Heart right ventricle (tissue), 16 donors: ENCODE measurements at regions not wholly inside any gene's neighbourhood (a gene's known extent, or its start where the extent isn't known, plus 50 kb on each side); places are given as distances from the start of the nearest gene placed in this dataset.

Experiments
- ATAC-seq, 8 donors: fragments of 200-7000 bp; cut with Tn5 transposase; one replicate each; pipeline ENCODE4 v1.9.1; 2020; ENCODE audit warnings: mild to moderate bottlenecking in 8 of 8, moderate library complexity in 8 of 8, moderate number of reproducible peaks in 1 of 8
- DNase-seq, 2 donors: peaks; one replicate each; pipeline ENCODE4 v3.0.0-alpha.2; 2020
- H3K27ac ChIP-seq, 10 donors: fragments of 200-600 bp; sonication (generic) in 2 of 10; one replicate each; pipeline versions ENCODE4 v1.5.0 to v1.8.0; 2020 to 2022; ENCODE audit warnings: mild to moderate bottlenecking in 3 of 10
- H3K27me3 ChIP-seq, 7 donors: fragments of 200-600 bp; one replicate each; pipeline ENCODE4 v1.8.0; 2021 to 2022; ENCODE audit warnings: mild to moderate bottlenecking in 2 of 7
- H3K36me3 ChIP-seq, 9 donors: fragments of 200-600 bp; sonication (generic) in 1 of 9; one replicate each; pipeline versions ENCODE4 v1.5.0 to v1.8.0; 2020 to 2022; ENCODE audit warnings: mild to moderate bottlenecking in 2 of 9
- H3K4me1 ChIP-seq, 9 donors: fragments of 200-600 bp; sonication (generic) in 1 of 9; one replicate each; pipeline versions ENCODE4 v1.5.0 to v1.8.0; 2020 to 2022; ENCODE audit warnings: mild to moderate bottlenecking in 4 of 9
- H3K4me3 ChIP-seq, 10 donors: fragments of 200-600 bp; sonication (generic) in 2 of 10; one replicate each; pipeline versions ENCODE4 v1.5.0 to v1.8.0; 2020 to 2022; ENCODE audit warnings: mild to moderate bottlenecking in 7 of 10, moderate library complexity in 2 of 10
- H3K9me3 ChIP-seq, 11 donors: fragments of 200-600 bp in 10 of 11; sonication (generic) in 2 of 11; one replicate each; pipeline versions ENCODE4 v1.5.0 to v1.8.0; 2013 to 2022; ENCODE audit warnings: mild to moderate bottlenecking in 2 of 11, control low read depth in 1 of 11, moderate library complexity in 1 of 11
- CTCF ChIP-seq, 9 donors: fragments of 200-600 bp; sonication (generic) in 2 of 9; IDR thresholded peaks; one replicate each; pipeline versions ENCODE4 v1.5.0 to v1.8.0; 2021 to 2022; ENCODE audit warnings: antibody characterized with exemption in 9 of 9, mild to moderate bottlenecking in 5 of 9, moderate library complexity in 1 of 9
- WGBS, 2 donors: extraction: QIAGEN DNeasy Blood & Tissue Kit; methylation state at CpG; one replicate each; pipeline ENCODE4 v1.1.7; 2013; ENCODE audit warnings: inconsistent platforms in 1 of 2; 5-methylcytosine and 5-hydroxymethylcytosine counted together
- intact Hi-C, 10 donors: fragments of 100-400 bp; cut with DNase I; formaldehyde crosslinking; loops; one replicate each; pipeline versions ENCODE4 v1.11.1 to v1.14.2; 2022
- donor health status: Arrhythmogenic right ventricular cardiomyopathy.
- donor health status: ischemic (EF 13 %, LVEDD 7.1; RV severe dilation, severe dysfunction).
- donor health status: healthy with polysubstance abuse.
- donor health status: DM: no; HTN: yes; CAD: no.
- donor health status: DM: no; HTN: no; CAD: no.
- donor health status: ischemic (EF 25% LVEDD 6.9; RV normal size, moderate dysfunction).
- donor health status: ischemic (EF 25% LVEDD 5.7; RV mildly dilated, moderate dysfunction).
- donor health status: healthy.
- donor health status: DM: yes; HTN: yes; CAD: no.
- donor health status: Ischemic cardiomyopathy.
- donor health status: ischemic (EF 35%, LVEDD 5.7; RV mildly dilated, moderate dysfunction).
- donor health status: nonischemic (EF 11% LVEDD 7.7; RV severe dilation, severe dysfunction).
- donor health status: DM: yes; HTN: yes; CAD: no.
- donor health status: PGD.
- donor health status: ischemic (EF 29% LVEDD 5.4; RV normal size, mild dysfunction).
- donor health status: nonischemic (EF 23%, LVEDD 6.1; RV moderate dilation, normal function).

- Histone ChIP-seq H3K4me3 (no peak overlapping the region), H3K27ac (no peak overlapping the region), H3K27me3 (peaks cover 0 to 3% (median 0%) of the 10 kb centered on the region in 7 donors), H3K36me3 (no peaks in the 10 kb centered on the region), H3K9me3 (peaks cover 0 to 5% (median 0%) of the 10 kb centered on the region in 11 donors), H3K4me1 (peaks cover 0 to 5% (median 0%) of the 10 kb centered on the region in 9 donors)
- intact Hi-C loops = no loop called here
- ATAC-seq = peak in 1 of 8 donors; percentile 19
- WGBS, 2 donors = 69 to 75% methylated on average over 13 of the region's 13 CpGs
- DNase-seq = no peak
- TF ChIP-seq CTCF (IDR thresholded peaks at IDR 0.05) = no peak
Observed at GRCh38 chr16:79400462-79401149, 199.9 kb downstream of the MAF start.

- H3K9me3 ChIP-seq = peaks cover 0 to 5% (median 0%) of the 10 kb centered on the region in 11 donors
- intact Hi-C loops = no loop called here
Observed at GRCh38 chr16:79395591-79395990, 204.9 kb downstream of the MAF start.

GRCh38 chr16:79394206-79394605, 206.3 kb downstream of the MAF start:
- WGBS, 2 donors = 72 to 75% methylated on average over 3 of the region's 3 CpGs

More at GRCh38 chr16:79395591-79395990, 204.9 kb downstream of the MAF start:
- 82 to 83% methylated on average over 5 of the region's 5 CpGs for WGBS, 2 donors
- Histone ChIP-seq H3K27ac (no peak overlapping the region), H3K4me3 (no peak overlapping the region), H3K4me1 (peaks cover 0 to 21% (median 0%) of the 10 kb centered on the region in 9 donors), H3K36me3 (no peaks in the 10 kb centered on the region), H3K27me3 (no peaks in the 10 kb centered on the region)
- no peak for ATAC-seq
- no peak for TF ChIP-seq CTCF (IDR thresholded peaks at IDR 0.05)
- DNase-seq = no peak

GRCh38 chr16:79393564-79393963, 207.0 kb downstream of the MAF start:
- Histone ChIP-seq H3K9me3 (peaks cover 0 to 5% (median 0%) of the 10 kb centered on the region in 11 donors), H3K27ac (no peak overlapping the region), H3K4me1 (peaks cover 0 to 21% (median 0%) of the 10 kb centered on the region in 9 donors), H3K36me3 (no peaks in the 10 kb centered on the region), H3K4me3 (no peak overlapping the region), H3K27me3 (no peaks in the 10 kb centered on the region)
- DNase-seq = no peak
- 74 to 79% methylated on average over 2 of the region's 2 CpGs for WGBS, 2 donors
- no peak for TF ChIP-seq CTCF (IDR thresholded peaks at IDR 0.05)
- no peak for ATAC-seq
- intact Hi-C loops = no loop called here

More at GRCh38 chr16:79394206-79394605, 206.3 kb downstream of the MAF start:
- intact Hi-C loops = no loop called here
- Histone ChIP-seq H3K4me1 (peaks cover 0 to 21% (median 0%) of the 10 kb centered on the region in 9 donors), H3K27ac (no peak overlapping the region), H3K9me3 (peaks cover 0 to 5% (median 0%) of the 10 kb centered on the region in 11 donors), H3K36me3 (no peaks in the 10 kb centered on the region), H3K27me3 (no peaks in the 10 kb centered on the region), H3K4me3 (no peak overlapping the region)
- ATAC-seq = no peak
- DNase-seq = no peak
- no peak for TF ChIP-seq CTCF (IDR thresholded peaks at IDR 0.05)
